AG09319 (cell line): ENCODE measurements at regions not wholly inside any gene's neighbourhood (a gene's known extent, or its start where the extent isn't known, plus 50 kb on each side); places are given as distances from the start of the nearest gene placed in this dataset.

Source experiments
- DNase-seq: peaks from one replicate; pipeline ENCODE4 v3.0.0-alpha.2; 2010; ENCODE audit warnings: low read depth; ENCODE audit errors: extremely low read depth
- TF ChIP-seq, protein P1 (sequence below): IDR thresholded peaks from 2 replicates; pipeline ENCODE4 v1.5.1; 2011; ENCODE audit warnings: low read depth, mild to moderate bottlenecking, inconsistent platforms, low read length, moderate library complexity

DNA sequence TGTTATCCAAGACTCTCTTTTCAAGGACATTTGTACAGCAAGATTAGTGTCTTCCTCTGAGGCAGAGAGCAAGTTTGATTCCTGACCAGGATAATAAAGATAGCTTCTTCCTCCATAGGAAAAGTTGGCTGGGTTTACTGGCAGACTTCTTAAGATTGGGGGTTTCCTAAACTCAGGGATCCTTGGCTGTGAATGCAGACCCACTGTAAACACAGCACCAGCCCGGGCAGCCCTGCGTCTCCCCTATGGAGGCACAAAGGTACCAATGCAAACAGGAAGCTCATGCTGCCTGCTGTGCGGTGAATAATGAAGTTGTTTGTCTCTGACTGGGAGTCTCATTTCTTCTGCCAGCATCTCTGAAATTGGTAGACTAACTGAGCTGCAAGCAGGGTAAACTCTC lies 96.2 kb upstream of the ARHGAP28 start:
- no peak for DNase-seq
- TF ChIP-seq, protein P1, sequence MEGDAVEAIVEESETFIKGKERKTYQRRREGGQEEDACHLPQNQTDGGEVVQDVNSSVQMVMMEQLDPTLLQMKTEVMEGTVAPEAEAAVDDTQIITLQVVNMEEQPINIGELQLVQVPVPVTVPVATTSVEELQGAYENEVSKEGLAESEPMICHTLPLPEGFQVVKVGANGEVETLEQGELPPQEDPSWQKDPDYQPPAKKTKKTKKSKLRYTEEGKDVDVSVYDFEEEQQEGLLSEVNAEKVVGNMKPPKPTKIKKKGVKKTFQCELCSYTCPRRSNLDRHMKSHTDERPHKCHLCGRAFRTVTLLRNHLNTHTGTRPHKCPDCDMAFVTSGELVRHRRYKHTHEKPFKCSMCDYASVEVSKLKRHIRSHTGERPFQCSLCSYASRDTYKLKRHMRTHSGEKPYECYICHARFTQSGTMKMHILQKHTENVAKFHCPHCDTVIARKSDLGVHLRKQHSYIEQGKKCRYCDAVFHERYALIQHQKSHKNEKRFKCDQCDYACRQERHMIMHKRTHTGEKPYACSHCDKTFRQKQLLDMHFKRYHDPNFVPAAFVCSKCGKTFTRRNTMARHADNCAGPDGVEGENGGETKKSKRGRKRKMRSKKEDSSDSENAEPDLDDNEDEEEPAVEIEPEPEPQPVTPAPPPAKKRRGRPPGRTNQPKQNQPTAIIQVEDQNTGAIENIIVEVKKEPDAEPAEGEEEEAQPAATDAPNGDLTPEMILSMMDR = no peak

DNA sequence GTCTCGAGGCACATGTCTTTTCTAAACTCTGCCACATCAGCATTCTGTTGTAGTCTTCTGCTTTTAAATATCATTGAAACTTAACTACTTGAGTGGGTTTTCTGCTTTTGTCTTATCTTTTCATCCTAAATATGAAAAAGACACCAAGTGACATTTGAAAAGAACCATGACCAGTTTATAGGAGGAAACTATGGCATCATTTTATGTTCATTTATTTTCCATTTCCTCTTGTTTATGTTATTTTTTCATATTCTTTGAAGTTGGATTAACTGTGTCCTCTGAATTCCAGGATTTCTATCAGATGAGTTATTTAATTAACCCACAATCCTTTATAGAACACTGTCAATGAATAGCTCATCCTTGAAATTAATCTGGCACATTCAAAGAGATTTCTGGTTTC lies 93.4 kb upstream of the ARHGAP28 start:
- DNase-seq = no peak
- TF ChIP-seq, protein P1 = no peak

DNA sequence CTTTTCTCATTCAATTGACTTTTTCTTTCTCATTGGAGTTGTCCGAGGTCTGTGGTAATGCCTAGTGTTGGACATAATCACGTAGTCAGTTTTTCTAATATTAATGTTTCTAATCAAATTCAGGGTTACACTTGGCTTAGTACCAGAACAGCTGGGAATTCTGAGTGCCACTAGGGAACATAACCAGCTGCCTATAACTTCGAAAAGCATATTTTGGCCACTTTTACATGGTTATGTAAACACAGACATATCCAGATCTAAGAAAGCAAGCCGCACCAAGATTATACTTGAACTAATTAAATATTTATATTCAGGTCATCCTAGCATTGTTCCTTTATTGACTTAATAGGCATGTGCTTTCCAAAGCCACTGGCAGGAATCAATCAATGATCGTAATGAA lies 91.1 kb upstream of the ARHGAP28 start:
- TF ChIP-seq, protein P1 = no peak
- no peak for DNase-seq

DNA sequence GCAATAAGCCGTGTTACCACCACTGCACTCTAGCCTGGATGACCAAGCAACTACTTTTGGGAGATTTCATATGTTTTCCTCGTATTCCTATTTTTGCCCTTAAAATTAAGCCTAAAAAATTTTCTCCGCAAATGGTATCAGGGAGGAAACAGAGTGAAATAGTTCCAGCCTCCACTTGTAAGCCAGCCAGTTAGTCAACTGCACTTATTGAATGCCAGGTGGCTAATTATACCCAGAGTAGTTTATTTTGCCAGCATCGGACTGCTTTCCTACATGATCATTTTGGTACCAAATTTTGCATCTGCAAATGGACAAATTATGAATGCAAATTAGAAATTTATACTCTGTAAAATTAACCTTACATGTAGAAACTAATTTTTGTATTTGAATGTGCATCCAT lies 90.2 kb upstream of the ARHGAP28 start:
- TF ChIP-seq, protein P1 = no peak

DNA sequence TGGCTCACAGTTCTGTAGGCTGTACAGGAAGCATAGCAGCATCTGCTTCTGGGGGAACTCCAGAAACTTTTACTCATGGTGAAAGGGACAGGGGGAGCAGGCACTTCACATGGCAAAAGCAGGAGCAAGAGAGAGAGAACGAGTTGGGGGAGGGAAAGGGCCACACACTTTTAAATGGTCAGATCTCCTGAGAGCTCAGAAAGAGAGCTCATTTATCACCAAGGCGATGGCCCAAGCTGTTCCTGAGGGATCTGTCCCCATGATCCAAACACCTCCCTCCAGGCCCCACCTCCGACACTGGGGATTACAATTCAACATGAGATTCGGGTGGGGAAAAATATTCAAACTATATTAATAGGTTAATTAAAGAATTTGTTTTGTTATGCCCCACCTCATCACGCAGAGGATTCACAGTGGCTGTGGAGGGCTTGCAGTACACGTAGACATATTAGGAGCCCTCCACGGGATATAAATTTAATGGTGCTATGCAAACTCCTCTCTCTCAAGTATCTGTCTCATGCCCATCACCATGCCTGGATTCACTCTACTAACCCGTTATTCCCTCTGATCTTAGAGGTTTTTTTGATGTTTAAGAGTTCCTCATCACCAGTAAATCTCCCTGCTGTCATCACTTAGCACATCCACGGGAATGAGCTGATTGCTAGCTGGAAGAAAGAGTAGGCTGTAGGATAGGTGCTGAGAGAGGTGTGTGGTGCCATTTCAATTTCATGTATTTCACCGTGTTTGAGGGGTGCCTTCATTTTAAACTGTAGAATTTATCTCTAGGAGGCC lies 84.5 kb upstream of the ARHGAP28 start:
- TF ChIP-seq, protein P1 = no peak
- DNase-seq = no peak

More for the DNA sequence above, 90.2 kb upstream of the ARHGAP28 start:
- DNase-seq = no peak

DNA sequence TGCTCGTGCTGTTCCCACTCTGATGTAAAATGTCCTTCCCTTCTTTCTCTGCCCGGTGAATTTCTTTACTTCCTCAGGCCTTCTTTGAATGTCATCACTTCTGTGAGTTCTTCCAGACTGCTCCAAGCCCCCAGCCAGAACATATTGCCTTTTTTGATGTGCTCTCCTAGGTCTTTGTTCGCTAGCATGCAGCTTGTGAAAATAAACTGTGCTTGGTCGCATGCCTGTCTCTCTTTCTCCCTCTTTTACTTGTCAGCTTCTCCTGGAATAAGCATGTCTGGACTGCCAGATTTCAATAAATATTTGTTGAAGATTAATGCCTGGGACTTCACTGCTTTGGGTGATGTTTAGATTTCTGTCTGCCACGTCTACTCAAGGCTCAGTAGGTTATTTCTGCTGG lies 82.7 kb upstream of the ARHGAP28 start:
- TF ChIP-seq, protein P1 = no peak
- DNase-seq = no peak

DNA sequence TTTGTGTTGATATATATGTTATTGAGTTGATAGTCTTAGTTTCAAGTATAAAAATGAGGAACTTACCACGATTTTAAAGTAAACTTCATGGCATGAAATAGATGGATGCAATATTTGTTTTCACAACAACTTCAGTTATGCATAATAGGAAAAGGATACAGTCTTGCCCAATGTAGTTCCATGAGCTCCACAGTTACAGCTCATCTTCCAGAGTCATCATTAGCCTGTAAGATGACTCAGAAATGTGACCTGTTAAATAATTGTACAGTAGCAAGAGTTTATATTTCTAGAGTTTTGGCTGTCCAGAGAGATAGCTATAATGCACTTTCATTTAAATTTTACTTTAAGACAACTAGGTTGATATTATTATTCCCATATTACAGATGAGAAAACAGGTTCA lies 80.9 kb upstream of the ARHGAP28 start:
- no peak for DNase-seq

More for the DNA sequence above, 80.9 kb upstream of the ARHGAP28 start:
- TF ChIP-seq, protein P1 = no peak
